ENCODE measurements at regions not wholly inside any gene's neighbourhood (a gene's known extent, or its start where the extent isn't known, plus 50 kb on each side); places are given as distances from the start of the nearest gene placed in this dataset.

GRCh38 chr3:187989575-187990153 lies 164.3 kb upstream of the LPP start:
- H3K9me3 ChIP-seq (replicated peaks in 1 of 2; ENCODE audit: control insufficient read depth in 1 of 2, insufficient read depth in 1 of 2, low read length in 2 of 2), result no peaks in the 10 kb centered on the region
- no peak for DNase-seq
- H3K4me1 ChIP-seq (ENCODE audit: control insufficient read depth in 1 of 2, insufficient read depth in 2 of 2, low read length in 2 of 2), result peaks cover 15% of the 10 kb centered on the region in 2 donors
- H3K36me3 ChIP-seq (replicated peaks in 1 of 2; ENCODE audit: control insufficient read depth in 1 of 2, insufficient read depth in 2 of 2, low read length in 2 of 2), result no peaks in the 10 kb centered on the region
- Mint-ChIP-seq H3K4me3 (no peak overlapping the region), H3K4me1 (peaks cover 19% of the 10 kb centered on the region), H3K27me3 (ENCODE audit: low read depth in 3 of 3) (peaks cover 1 to 4% (median 2%) of the 10 kb centered on the region in 3 donors), H3K27ac (no peak overlapping the region), H3K36me3 (peaks cover 3 to 4% of the 10 kb centered on the region in 2 donors), H3K9me3 (peaks cover 0 to 2% (median 0%) of the 10 kb centered on the region in 7 donors)
- H3K9ac ChIP-seq (ENCODE audit: insufficient read depth, low read length, poor library complexity, severe bottlenecking), result no peak overlapping the region
- intact Hi-C loops (cut with micrococcal nuclease), result no loop called here
- H3K27ac ChIP-seq (ENCODE audit: low read depth in 1 of 2, low read length in 2 of 2), result no peak overlapping the region
- 67% methylated on average over 7 of the region's 10 CpGs for WGBS (ENCODE audit: insufficient coverage)
- no peak overlapping the region for H2AFZ ChIP-seq (ENCODE audit: insufficient read depth, low read depth, low read length, poor library complexity, severe bottlenecking)
- no peaks in the 10 kb centered on the region for H4K20me1 ChIP-seq (ENCODE audit: insufficient read depth, low read length)
- H3K27me3 ChIP-seq (ENCODE audit: control insufficient read depth in 2 of 2, insufficient read depth in 2 of 2, low read length in 2 of 2), result no peaks in the 10 kb centered on the region
- H3K4me2 ChIP-seq (replicated peaks; ENCODE audit: extremely low read depth, low read length, poor library complexity, severe bottlenecking), result no peak overlapping the region
- H3K4me3 ChIP-seq (replicated peaks in 1 of 3; ENCODE audit: low read depth in 2 of 3, low read length in 3 of 3), result no peak overlapping the region
- no peaks in the 10 kb centered on the region for H3K79me2 ChIP-seq (ENCODE audit: insufficient read depth, low read length)
- TF ChIP-seq CTCF (IDR thresholded peaks at IDR 0.05), result no peak

- Histone ChIP-seq H3K36me3 (replicated peaks in 1 of 2; ENCODE audit: control insufficient read depth in 1 of 2, insufficient read depth in 2 of 2, low read length in 2 of 2) (no peaks in the 10 kb centered on the region), H4K20me1 (ENCODE audit: insufficient read depth, low read length) (no peaks in the 10 kb centered on the region), H3K4me1 (ENCODE audit: control insufficient read depth in 1 of 2, insufficient read depth in 2 of 2, low read length in 2 of 2) (no peaks in the 10 kb centered on the region), H2AFZ (ENCODE audit: insufficient read depth, low read depth, low read length, poor library complexity, severe bottlenecking) (no peak overlapping the region), H3K27ac (ENCODE audit: low read depth in 1 of 2, low read length in 2 of 2) (no peak overlapping the region), H3K9ac (ENCODE audit: insufficient read depth, low read length, poor library complexity, severe bottlenecking) (no peak overlapping the region), H3K27me3 (ENCODE audit: control insufficient read depth in 2 of 2, insufficient read depth in 2 of 2, low read length in 2 of 2) (no peaks in the 10 kb centered on the region), H3K79me2 (ENCODE audit: insufficient read depth, low read length) (no peaks in the 10 kb centered on the region), H3K4me3 (replicated peaks in 1 of 3; ENCODE audit: low read depth in 2 of 3, low read length in 3 of 3) (no peak overlapping the region), H3K4me2 (replicated peaks; ENCODE audit: extremely low read depth, low read length, poor library complexity, severe bottlenecking) (no peak overlapping the region), H3K9me3 (replicated peaks in 1 of 2; ENCODE audit: control insufficient read depth in 1 of 2, insufficient read depth in 1 of 2, low read length in 2 of 2) (no peaks in the 10 kb centered on the region)
- Mint-ChIP-seq H3K27me3 (ENCODE audit: low read depth in 3 of 3) (peaks cover 0 to 2% (median 1%) of the 10 kb centered on the region in 3 donors), H3K36me3 (no peaks in the 10 kb centered on the region), H3K9me3 (peaks cover 0 to 2% (median 0%) of the 10 kb centered on the region in 7 donors), H3K4me1 (no peaks in the 10 kb centered on the region), H3K4me3 (no peak overlapping the region), H3K27ac (no peak overlapping the region)
- DNase-seq, result no peak
- intact Hi-C loops (cut with micrococcal nuclease), result no loop called here
- TF ChIP-seq CTCF (IDR thresholded peaks at IDR 0.05), result no peak
Observed at GRCh38 chr3:187992609-187993008, 161.3 kb upstream of the LPP start.

Data from CD14-positive monocyte (primary cell).